Activated CD4-positive, alpha-beta T cell treated with anti-CD3 and anti-CD28 coated beads, Interleukin-2, Interleukin-6, amounts not matched to agents 100 ng/mL and 50 ng/mL, durations not matched to agents 16 hours and 8 hours (primary cell): ENCODE measurements at regions not wholly inside any gene's neighbourhood (a gene's known extent, or its start where the extent isn't known, plus 50 kb on each side); places are given as distances from the start of the nearest gene placed in this dataset.
"Not testable (repeated sequence)": the region's sequence is repeated elsewhere in the genome, so short reads cannot be mapped to it uniquely, and the experiment has no call there.

ENCODE experiments used
- DNase-seq: peaks from one replicate; pipeline ENCODE4 v3.0.0-alpha.2; 2020

DNA sequence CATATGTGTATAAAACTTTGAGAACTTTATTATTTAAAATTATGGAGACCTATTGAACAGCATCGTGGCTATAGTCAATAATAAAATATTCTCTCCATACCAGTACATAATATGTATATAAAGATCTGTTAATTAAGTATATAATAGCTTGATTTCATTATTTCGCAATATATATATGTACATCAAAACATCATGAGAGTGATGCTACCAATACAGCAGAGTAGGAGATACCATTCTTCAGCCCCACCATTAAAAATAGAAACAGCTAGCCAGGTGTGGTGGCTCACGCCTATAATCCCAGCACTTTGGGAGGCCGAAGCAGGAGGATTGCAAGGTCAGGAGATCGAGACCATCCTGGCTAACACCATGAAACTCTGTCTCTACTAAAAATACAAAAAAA lies 1755.3 kb upstream of the SPRY2 start:
- DNase-seq = no peak

DNA sequence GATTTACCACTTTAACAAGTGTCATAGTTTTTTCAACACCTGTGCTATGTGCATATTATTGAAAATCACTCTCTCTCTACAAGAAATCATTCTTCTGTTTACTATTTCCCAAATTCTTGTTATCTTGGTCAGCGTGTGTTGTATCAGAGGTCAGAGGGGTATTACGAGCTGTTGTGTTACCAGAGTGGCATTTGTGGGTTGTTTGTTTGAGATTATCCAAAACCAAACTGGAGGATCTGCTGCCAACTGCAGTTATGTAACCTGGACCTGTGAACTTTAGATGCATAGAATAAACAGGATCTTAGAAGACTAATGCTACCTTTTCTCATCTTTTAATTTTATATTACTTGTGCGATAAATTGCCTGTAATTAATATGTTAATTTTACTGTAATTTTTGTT lies 1751.4 kb upstream of the SPRY2 start:
- no peak for DNase-seq

DNA sequence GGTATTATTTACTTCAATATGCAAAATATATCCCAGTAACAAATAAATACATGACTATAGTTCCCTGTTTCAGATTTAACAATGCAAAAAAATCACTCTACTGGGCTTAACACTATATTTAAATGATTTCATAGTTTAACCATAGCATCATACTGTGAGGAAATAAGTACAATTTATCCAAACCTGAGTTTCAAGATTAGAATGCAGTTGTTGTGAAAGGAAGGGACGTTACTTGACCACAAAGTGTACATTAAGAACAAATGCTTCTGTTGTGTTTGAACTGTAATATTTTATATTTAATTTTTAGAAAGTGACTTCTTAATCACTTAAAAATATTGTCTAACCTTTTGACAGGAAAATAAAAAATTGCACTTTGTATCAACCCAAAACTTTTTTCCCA lies 1747.9 kb upstream of the SPRY2 start:
- no peak for DNase-seq

DNA sequence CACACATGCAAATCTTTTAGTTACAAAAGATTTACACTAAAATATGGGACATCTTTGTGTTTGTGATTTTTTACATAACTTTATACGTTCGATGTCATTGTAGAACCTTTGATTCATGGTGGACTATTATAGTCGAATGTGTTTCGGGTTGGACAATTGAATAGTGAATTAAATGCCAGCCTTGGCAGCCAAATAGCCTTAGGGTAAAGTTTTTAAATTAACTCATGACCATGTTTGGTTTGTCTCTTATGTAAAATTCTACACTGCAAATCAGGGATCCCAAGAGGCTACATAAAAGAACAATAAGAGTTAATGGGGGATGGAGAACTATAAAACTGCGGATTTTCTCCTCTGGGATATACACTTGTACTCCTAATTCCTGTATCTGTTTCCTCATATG lies 1735.6 kb upstream of the SPRY2 start:
- DNase-seq = no peak

DNA sequence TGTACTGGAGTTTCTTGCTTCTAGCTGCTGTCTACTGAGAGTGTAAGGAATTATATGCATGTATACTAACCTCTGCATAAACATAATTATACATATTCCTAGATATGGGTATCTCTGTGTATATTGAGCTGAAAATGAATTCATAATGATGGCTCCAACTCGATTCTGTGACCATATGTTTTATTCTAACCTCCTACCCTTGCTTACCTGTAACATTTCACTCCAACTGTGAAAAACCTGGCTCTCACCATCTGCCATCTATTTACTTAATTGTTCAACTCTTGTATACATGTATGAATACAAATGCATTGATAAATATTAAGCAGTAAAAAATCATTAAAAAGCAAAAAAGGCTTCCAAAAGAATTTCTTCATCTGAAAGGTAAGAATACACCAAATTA lies 1729.5 kb upstream of the SPRY2 start:
- DNase-seq = no peak

DNA sequence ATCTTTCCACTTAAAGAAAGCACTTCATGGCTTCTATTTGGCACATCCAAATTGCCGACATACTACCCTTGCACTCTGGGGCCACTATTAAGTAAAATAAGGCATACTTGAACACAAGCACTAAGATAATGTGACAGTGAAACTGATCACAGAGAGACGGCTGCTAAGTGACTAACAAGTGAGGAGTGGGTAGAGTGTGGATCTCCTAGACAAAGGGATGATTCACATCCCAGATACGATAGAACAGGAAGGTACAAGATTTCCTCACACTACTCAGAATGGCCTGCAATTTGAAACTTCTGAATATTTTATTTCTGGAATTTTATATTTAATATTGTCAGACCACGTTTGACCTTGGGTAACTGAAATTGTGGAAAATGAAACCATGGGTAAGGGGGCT lies 1721.8 kb upstream of the SPRY2 start:
- DNase-seq = no peak

DNA sequence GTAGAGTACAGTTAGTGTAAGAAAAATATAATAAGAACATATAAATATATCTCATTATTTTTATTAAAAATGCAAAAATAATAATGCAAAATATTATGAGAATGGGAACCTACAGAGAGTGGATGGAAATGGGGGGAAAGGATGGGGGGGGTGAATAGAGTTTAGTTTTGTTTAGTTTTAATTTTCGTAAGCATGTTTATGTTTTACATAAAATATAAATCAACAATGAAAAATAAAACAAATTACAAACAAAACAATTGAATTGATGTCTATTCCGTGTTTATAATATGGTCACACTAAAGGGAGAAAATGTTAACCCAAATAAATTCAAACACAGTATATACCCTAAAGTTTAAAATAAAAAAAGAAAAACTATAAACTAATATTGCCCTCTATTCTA lies 1717.4 kb upstream of the SPRY2 start:
- no peak for DNase-seq

DNA sequence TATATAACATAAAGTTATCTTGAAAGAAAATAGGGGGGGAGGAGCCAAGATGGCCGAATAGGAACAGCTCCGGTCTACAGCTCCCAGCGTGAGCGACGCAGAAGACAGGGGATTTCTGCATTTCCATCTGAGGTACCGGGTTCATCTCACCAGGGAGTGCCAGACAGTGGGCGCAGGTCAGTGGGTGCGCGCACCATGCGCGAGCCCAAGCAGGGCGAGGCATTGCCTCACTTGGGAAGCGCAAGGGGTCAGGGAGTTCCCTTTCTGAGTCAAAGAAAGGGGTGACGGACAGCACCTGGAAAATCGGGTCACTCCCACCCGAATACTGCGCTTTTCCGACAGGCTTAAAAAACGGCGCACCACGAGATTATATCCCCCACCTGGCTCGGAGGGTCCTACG lies 1704.4 kb upstream of the SPRY2 start:
- not testable (repeated sequence) for DNase-seq

DNA sequence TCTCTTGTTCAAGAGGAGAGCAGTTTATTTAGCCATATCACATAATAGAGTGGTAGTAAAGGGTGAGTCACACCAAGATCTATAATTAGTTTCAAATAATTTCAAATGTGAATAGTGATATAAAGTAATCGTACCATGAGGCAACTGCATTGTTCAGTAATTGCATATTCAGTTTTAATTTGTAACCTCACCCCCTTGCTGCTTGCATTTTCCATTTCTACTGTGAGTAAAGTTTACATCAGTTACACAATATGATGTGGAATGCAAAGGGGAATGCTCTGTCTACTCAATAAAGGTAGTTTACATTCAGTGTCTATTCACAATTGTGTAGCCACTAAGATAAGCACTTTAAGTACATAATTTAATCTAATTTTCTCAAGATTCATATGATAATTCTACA lies 1695.7 kb upstream of the SPRY2 start:
- no peak for DNase-seq

DNA sequence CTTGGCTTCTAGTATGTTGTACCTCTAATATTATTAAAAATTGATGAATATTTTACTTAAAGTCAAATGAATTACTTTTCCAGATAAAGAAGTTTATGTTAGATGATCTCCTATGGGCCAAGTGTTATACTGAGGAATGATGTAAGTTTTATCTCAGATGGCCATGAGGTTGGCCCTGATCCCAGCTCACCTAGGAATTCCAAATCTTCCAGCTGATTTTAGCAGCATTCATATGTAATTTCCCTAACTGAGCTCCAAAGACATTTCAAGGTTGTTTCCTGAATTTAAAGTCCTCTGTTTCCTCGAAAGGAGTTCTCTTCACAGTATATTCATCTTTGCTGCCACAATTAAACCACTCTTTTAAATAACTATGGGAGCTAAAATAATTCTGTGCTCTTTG lies 1670.4 kb upstream of the SPRY2 start:
- DNase-seq = no peak

DNA sequence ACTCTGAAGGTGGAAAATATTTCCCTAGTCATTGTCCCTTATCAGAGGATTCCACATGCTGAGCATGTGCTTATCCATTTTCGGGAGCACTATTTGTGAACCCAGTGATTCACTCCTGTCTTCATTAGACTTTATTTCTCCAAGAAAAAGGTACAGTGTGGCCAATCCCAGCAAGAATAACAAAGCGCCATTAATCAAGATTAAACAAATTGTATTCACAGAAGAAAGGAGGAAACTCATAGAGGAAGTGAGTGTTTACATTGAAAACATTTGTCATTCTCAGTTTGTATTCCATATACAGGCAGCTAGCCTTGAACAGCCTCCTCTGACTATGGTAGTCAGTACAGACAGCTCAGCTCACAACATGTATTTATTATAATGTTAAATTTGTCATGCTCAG lies 1669.9 kb upstream of the SPRY2 start:
- no peak for DNase-seq

DNA sequence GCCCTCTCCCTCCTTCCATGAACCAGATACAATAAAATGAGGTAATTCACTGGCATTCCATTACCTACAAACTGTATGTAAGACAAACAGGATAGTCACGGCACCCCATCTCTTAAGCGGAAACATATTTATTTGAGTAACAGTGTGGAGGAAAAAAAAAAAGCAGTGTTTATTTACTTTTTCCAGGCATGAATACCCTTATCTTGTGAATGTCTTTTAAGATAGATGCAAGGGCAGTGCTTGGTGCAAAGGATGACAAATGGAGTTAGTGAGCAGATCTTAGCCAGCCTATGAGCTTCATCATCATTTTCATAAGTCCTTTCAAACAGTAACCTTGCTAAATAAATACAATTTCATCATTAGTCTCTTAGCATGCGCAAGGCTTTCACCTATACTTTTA lies 1661.8 kb upstream of the SPRY2 start:
- DNase-seq = no peak

DNA sequence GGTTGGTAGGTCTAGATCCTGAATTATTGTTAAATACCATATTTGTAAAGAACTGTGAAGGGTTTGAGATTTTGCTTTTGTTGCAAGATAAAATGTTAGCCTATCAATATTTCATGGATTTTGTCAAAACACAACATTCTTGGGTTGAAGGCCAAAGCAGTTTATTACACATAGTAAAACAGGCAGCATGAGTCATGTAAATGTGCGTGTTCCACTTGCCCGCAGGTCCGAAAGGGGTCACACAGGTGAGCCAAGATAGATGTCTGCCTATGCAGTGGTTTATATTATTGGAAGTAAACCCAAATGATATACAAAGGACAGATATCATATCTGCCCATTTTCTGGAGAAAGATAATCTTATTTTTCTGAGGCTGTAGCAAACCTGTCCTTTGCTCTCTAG lies 1654.4 kb upstream of the SPRY2 start:
- DNase-seq = no peak

DNA sequence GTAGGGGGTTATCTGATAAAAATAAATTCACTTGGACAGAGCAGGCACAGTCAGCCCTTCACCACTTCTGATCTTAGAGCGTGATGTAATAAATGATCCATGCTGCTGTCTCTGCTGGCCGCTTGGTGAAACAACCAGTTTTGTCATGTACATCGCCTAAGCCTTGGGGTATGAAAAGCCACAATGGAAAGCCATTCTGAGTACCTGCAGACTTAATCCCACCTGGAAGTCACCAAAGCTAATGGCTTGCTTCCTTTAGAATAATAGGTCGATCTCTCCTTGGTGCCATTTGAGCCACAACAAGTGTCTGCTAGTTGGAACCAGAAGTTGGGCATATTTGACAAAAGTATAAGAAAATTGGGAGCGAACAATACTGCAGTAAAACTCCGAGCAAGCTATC lies 1649.7 kb upstream of the SPRY2 start:
- DNase-seq = no peak

DNA sequence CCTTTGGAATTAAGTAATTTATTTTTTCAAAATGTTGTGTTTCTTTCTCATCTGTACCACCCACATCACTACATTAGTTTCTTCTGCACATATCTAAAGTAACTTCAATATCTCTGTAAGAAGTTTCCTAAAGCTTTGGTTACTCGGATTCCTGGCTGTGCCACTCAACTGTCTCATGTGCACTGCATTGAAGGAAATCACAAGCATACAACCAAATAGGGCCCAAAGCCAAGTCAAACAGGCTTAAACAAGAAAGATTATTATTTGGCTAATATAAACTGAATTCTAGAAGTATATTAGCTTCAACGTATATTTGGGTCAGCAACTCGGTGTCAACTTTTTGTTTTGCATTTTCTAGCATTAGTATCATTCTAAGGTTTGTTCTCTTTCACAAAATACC lies 1647.6 kb upstream of the SPRY2 start:
- DNase-seq = no peak

DNA sequence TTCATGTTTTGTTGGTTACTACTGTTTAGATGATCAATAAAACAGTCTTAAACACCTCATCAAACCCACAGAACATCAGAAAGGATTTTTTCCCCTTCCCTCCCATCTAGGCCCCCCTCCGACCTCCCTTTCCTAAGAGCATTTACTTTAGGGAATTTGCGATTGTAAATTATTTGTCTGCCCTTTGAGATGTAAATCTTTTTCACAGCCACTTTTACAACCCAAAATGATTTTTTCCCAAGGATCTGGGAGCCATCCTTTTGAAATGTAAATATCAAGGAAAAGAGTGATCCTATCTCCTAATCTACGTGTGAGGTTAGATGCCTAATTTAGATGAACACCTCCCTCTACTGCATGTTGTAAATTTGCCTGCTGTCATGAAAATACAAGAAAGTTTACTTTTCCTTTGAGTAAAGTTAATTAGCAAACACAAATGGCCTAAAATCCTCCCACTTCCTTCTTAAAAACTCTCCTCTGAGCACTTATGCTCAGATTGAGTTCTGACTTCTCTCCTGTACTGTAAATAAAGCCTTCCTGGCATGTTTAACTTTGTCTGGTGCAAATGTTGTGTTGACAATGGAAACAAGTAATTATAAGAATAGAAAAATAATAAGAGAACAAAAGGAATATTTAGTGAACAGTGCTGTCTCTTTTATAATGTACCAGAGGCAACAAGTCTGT lies 1646.9 kb upstream of the SPRY2 start:
- no peak for DNase-seq

DNA sequence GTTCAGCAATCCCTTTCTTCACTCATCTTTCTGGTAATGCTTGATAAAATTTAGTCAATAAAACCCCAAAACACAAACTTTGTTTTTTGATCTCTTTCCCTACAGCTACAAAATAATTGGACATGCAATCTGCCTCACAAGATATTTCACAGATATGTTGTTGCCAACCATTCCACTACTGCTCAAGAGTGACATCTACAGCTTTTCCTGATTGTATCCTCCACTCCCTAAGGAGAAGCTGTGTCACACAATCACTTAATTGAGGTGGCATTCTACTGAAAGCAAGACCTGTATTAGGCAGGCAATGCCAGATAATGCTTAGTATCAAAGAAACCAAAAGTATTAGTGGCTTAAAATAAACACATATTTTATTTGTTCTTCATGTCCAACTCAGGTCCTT lies 1646.2 kb upstream of the SPRY2 start:
- DNase-seq = no peak

DNA sequence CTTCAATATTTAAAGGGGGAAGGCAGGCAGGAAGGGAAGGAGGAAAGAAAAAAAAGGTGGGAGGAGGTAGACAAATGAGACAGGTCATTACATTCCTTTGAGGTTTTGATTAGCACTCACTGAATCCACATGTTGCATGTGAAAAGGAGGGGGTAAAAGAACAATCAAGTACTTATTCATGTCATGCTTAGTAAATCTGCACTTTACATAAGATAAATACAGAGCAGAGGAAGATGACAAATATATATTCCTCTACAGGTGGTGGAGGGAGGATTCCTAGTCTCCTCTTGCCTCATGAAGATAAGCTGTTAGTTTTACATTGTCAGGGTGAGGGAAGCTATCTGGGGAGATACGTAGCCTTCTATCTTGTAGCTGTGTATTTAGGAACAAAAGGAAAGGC lies 1645.4 kb upstream of the SPRY2 start:
- no peak for DNase-seq

DNA sequence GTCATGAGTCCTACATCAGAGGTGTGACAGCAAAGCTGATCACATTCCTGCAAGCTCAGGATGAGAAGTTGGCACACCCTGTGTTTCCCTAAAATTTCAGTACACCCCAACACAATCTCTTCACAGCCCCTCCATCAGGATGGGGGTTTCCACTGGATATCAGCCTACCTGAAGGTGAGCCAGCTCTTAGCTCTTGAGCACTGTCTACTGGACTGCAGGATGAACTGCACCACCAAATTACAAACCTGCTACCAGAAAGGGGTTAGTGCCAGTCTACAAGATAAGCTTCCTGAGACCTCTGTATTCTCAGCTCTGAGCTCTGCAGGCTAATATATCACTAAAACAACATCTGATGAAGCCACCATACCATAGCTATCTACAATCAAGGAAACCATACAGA lies 1616.2 kb upstream of the SPRY2 start:
- no peak for DNase-seq

DNA sequence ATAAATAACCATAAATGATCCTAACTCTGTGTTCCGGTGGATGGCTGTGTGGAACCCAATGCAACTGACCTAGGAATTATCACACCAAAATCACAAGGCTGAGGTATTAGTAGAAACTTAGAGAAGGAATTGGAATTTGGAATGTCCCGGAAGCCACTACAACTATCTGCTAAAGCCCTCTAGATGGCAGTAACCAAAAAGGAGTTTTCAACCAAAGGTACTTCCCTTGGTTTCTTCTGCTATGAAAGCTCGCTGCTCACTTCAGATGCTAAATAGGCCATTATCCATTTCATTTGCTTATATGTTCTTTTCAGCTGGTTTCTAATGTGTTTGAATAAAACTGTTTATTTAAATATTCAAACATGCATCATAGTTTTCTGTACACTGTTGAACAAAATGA lies 1589.1 kb upstream of the SPRY2 start:
- DNase-seq = no peak

DNA sequence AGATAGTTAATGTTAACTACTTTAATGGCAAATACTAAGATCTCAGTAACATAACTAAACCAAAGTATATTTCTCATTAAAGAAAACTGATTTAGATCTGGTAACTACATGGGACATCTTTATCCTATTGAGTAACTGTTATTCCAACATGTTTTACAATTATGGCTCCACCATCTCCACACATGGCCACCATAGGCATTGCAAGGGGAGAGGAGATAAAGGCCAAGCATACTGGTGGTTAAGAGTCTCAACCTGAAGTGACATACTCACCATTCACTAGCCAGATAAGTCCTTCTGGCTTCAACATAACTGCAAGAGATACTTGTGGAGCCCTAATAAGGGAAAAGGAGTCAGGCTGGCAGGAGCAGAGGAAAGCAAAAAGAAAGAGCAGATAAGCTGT lies 1586.4 kb upstream of the SPRY2 start:
- DNase-seq = no peak

DNA sequence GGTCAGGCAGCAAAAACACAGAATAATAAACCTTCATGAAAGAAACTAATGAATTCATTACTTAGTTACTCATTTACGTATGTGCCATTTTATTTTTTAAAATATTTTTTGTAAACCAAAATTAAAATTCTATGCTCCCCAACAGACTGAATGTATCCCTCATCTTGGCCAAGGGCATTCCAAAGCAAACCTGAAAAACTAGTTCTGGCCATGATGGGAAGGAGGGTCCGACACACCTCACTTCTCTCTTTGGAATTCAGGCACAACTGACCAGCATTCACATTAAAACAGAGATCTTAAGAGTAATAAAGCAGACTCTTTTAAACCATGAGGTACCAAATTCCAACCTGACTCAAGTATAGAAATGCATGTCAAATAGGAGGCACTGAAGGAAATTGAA lies 1576.9 kb upstream of the SPRY2 start:
- DNase-seq = no peak

DNA sequence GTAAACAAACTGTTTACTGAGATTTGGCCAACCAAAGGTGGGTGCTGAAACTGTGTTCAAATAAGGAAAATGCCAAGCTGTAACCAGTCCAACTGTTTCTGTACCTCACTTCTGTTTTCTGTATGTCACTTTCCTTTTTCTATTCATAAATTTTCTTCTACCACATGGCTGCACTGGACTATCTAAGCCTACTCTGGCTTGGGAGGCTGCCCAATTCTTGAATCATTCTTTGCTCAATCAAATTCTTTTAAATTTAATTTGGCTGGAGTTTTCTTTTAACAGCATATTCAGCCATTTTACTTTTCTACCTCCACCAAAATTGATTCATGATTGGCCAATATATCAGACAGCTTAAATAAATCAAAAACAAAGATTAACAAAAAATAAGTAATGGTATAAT lies 1575.5 kb upstream of the SPRY2 start:
- no peak for DNase-seq

DNA sequence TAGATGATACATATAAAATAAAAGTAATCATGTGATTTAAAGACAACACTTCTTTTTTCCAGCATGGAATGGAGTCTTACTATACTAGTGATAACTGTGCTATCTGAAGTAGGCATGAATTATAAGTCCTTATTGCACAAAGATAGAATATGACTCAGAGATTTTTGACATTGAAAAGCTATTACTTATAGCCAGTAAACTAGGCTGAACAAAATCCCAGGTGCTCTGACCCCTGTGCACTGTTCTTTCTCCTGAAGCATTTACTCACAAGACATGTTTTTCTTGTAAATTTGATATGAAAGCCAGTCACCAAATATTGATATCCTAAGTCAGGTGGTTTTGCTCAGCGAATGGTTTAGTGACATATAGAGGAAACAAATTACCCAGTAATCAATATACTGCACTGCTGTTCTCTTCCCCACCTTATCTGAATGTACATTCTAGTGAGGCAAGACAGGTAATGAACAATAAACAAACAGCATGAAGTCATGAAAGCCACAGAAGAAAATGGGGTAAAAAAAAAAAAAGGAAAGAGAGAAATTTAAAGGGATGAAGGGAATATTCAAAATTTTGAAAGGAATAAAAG lies 1567.0 kb upstream of the SPRY2 start:
- DNase-seq = no peak

DNA sequence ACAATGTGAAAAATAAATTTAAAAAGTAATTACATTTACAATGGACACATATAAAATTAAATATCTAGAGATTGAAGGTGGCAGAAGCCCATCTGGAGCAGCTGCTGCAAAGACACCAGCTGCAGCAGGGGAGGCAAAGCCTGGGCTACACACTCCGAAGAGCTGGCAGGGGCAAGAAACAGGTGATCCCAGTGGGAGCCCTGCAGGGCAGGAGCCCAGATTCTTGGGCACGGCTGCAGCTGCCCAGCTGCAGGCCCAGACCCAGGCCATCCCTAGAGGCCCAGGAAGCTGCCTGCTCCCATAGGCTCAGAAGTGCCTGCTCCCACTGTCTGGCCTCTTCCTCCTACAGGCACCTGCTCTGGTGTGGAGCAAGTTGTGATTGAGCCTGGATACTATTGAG lies 1547.9 kb upstream of the SPRY2 start:
- no peak for DNase-seq
